GM12864 (cell line): ENCODE measurements at regions not wholly inside any gene's neighbourhood (a gene's known extent, or its start where the extent isn't known, plus 50 kb on each side); places are given as distances from the start of the nearest gene placed in this dataset.
"Not testable (repeated sequence)": the region's sequence is repeated elsewhere in the genome, so short reads cannot be mapped to it uniquely, and the experiment has no call there.

ENCODE experiments used
- DNase-seq: peaks from one replicate; pipeline ENCODE4 v3.0.0-alpha.2; 2011; ENCODE audit warnings: low read depth
- H3K4me3 ChIP-seq: 2 replicates; pipeline ENCODE4 v1.5.1; 2011; ENCODE audit warnings: mild to moderate bottlenecking, low read depth, low read length, control low read depth
- TF ChIP-seq, protein P1 (sequence below): IDR thresholded peaks from 2 replicates; pipeline ENCODE4 v1.5.1; 2011; ENCODE audit warnings: low read depth, mild to moderate bottlenecking, moderate library complexity, low read length, control low read depth, inconsistent platforms; ENCODE audit errors: missing control alignments

DNA sequence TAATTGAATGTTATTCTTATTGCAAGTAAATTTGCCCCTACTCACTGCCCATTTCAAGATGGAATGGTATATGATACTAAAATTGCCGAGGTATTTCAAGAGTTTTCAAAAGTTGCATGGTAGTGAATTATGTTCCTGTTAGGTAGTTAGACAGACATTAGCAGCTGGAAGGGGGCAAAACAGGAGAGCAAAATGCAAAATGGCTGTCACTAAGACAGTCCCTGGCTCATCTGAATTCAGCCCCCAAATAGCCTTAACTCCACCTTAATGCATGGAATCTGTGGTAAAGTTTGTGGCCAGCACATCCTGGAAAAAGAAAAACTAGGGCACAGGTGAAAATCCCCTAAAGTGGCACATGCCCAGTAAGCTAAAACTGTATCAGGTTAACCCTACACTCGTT is 894.9 kb downstream of the NXPH1 start:
- no peak for DNase-seq
- no peak overlapping the region for H3K4me3 ChIP-seq
- TF ChIP-seq, protein P1, sequence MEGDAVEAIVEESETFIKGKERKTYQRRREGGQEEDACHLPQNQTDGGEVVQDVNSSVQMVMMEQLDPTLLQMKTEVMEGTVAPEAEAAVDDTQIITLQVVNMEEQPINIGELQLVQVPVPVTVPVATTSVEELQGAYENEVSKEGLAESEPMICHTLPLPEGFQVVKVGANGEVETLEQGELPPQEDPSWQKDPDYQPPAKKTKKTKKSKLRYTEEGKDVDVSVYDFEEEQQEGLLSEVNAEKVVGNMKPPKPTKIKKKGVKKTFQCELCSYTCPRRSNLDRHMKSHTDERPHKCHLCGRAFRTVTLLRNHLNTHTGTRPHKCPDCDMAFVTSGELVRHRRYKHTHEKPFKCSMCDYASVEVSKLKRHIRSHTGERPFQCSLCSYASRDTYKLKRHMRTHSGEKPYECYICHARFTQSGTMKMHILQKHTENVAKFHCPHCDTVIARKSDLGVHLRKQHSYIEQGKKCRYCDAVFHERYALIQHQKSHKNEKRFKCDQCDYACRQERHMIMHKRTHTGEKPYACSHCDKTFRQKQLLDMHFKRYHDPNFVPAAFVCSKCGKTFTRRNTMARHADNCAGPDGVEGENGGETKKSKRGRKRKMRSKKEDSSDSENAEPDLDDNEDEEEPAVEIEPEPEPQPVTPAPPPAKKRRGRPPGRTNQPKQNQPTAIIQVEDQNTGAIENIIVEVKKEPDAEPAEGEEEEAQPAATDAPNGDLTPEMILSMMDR, result no peak

DNA sequence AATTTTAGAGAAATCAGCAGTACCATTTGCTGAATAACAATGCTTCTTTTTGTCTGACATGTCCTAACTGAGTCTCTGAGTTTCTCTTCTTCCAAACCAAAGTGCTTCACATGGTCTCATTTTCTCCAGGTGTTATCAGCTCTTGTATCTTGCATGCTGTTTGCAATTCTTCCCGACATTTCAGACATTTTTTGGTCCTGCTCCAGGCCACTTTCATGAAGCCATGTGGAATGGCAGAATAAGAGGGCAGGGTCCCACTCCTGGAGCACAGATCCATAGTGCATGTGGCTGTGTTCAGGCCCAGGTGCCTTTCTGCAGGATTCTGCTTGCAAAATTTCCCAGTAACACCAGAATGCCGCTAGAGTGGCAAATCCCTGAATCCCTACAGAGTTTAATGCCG is 916.2 kb downstream of the NXPH1 start:
- H3K4me3 ChIP-seq, result no peak overlapping the region
- TF ChIP-seq, protein P1, result no peak
- no peak for DNase-seq

DNA sequence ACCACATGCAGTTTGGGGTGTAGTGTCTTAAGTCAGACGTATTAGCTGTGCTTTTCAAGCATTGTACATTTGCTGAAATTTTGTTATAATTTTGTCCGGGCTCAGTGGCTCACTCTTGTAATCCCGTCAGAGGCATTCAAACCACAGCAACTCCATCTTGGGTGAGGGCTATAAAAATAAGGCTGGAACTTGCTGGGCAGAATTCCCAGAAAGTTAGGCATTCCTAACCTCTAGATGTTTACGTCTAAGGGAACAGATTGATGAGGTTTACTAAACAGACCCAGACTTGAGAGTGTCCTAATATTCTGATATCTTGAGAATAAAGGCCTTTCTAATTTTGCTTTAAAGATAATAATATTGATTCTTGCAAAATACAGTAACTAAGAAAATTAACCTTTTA is 957.8 kb downstream of the NXPH1 start:
- TF ChIP-seq, protein P1, result no peak

DNA sequence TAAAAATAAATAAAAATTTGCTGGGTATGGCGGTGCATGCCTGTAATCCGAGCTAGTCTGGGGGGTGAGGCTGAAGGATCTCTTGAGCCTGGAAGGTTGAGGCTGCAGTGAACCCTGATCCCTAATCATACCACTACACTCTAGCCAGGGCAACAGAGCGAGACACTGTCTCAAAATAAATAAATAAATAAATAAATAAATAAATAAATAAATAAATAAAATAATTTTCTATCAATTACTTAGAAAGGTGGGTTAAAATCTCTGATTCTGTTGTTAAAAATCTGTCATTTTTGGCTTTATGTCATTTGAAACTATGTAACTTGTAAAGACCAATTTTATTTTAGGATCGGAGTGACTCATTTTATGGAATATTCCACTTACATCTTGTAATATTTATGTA is 958.6 kb downstream of the NXPH1 start:
- no peak for DNase-seq
- TF ChIP-seq, protein P1, result no peak
- no peak overlapping the region for H3K4me3 ChIP-seq

More for the DNA sequence above, 957.8 kb downstream of the NXPH1 start:
- DNase-seq, result no peak
- H3K4me3 ChIP-seq, result no peak overlapping the region

DNA sequence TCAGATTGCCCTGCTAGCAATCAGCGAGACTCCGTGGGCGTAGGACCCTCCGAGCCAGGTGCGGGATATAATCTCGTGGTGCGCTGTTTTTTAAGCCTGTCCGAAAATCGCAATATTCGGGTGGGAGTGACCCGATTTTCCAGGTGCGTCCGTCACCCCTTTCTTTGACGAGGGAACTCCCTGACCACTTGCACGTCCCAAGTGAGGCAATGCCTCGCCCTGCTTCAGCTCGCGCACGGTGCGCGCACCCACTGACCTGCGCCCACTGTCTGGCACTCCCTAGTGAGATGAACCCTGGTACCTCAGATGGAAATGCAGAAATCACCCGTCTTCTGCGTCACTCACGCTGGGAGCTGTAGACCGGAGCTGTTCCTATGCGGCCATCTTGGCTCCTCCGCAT is 971.0 kb downstream of the NXPH1 start:
- not testable (repeated sequence) for DNase-seq, H3K4me3 ChIP-seq

DNA sequence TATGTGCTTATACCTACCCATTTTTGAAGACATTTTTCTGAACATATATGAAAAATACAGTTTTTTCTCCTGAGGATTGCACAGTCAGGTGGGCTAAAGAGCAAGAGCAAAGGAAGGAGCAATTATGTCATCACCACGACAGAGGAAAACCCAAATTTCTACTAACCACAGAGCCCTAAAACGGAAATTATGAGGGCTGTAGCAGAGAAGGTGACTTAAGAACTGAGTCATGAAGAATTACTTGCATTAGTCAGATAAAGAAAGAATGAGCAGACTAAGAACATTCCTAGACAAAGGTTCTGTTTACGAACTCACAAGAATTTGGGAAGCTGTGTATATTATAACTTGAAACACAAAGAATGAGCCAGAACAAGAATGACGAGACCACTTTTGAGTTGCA is 974.4 kb downstream of the NXPH1 start:
- H3K4me3 ChIP-seq, result no peak overlapping the region
- DNase-seq, result no peak
- TF ChIP-seq, protein P1, result no peak

DNA sequence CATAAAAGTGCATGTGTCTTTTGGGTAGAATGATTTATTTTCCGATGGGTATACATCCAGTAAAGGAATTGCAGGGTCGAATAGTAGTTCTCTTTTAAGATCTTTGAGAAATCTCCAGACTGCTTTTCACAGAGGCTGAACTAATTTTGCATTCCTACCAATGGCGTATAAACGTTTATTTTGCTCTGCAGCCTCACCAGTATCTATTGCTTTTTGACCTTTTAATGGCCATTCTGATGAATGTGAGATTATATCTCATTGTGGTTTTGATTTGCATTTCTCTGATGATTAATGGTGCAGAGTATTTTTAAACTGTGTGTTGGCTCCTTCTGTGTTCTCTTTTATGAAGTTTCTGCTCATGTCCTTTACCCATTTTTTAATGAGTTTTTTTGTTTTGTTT is 1020.1 kb downstream of the NXPH1 start:
- TF ChIP-seq, protein P1, result no peak
- no peak for DNase-seq
- no peak overlapping the region for H3K4me3 ChIP-seq

DNA sequence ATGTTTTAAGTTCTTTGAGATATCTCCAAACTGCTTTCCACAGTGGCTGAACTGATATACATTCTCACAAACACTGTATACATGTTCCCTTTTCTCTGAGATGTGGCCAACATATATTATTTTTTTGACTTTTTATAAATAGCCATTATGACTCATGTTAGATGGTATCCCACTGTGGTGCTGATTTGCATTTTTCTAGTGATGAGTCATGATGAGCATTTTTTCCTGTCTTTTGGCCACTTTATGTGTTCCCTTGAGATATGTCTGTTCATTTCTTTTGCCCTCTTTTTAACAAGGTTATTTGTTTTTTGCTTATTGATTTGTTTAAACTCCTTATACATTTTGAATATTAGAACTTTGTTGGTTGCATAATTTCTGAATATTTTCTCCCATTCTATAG is 1055.1 kb downstream of the NXPH1 start:
- DNase-seq, result no peak
- TF ChIP-seq, protein P1, result no peak
- H3K4me3 ChIP-seq, result no peak overlapping the region
